ENCODE measurements at regions not wholly inside any gene's neighbourhood (a gene's known extent, or its start where the extent isn't known, plus 50 kb on each side); places are given as distances from the start of the nearest gene placed in this dataset.

DNA sequence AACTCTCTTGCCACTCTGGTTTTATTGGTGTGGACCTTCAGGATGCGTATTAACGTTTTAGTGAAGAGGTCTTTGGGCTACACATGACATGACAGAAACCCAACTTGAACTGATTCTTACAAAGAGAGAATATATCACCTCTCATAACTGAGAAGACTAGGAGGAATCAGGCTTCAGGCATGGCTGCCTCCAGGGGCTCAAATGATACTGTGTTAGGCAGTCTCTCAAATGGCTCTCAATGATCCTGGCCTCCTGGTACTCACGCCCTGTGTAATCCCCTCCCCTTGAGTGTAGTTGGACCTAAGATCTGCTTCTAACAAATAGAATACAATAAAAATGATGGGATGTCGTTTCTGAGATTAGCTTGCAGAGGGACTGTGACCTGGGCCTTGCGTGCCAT, 58.5 kb upstream of the SYPL1 start:
- no peaks in the 10 kb centered on the region for H3K36me3 Mint-ChIP-seq
- TF ChIP-seq, protein P1, sequence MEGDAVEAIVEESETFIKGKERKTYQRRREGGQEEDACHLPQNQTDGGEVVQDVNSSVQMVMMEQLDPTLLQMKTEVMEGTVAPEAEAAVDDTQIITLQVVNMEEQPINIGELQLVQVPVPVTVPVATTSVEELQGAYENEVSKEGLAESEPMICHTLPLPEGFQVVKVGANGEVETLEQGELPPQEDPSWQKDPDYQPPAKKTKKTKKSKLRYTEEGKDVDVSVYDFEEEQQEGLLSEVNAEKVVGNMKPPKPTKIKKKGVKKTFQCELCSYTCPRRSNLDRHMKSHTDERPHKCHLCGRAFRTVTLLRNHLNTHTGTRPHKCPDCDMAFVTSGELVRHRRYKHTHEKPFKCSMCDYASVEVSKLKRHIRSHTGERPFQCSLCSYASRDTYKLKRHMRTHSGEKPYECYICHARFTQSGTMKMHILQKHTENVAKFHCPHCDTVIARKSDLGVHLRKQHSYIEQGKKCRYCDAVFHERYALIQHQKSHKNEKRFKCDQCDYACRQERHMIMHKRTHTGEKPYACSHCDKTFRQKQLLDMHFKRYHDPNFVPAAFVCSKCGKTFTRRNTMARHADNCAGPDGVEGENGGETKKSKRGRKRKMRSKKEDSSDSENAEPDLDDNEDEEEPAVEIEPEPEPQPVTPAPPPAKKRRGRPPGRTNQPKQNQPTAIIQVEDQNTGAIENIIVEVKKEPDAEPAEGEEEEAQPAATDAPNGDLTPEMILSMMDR (IDR thresholded peaks at IDR 0.05; ENCODE audit: unreplicated experiment): no peak
- no peaks in the 10 kb centered on the region for H3K4me1 Mint-ChIP-seq
- H3K4me3 Mint-ChIP-seq: no peak overlapping the region
- no peak overlapping the region for H3K27ac Mint-ChIP-seq
- no peak for DNase-seq (ENCODE audit: low spot score in 2 of 2, unreplicated experiment in 2 of 2)
- no peaks in the 10 kb centered on the region for H3K9me3 Mint-ChIP-seq
- peaks cover 4% of the 10 kb centered on the region for H3K27me3 Mint-ChIP-seq (ENCODE audit: low read depth)

GRCh38 chr7:106169821-106170610, 57.9 kb upstream of the SYPL1 start:
- TF ChIP-seq, protein P1 (IDR thresholded peaks at IDR 0.05; ENCODE audit: unreplicated experiment): no peak
- Mint-ChIP-seq H3K36me3 (no peaks in the 10 kb centered on the region), H3K4me1 (no peaks in the 10 kb centered on the region), H3K27ac (no peak overlapping the region), H3K27me3 (ENCODE audit: low read depth) (peaks cover 1% of the 10 kb centered on the region), H3K4me3 (no peak overlapping the region), H3K9me3 (no peaks in the 10 kb centered on the region)
- DNase-seq (ENCODE audit: low spot score in 2 of 2, unreplicated experiment in 2 of 2): no peak

DNA sequence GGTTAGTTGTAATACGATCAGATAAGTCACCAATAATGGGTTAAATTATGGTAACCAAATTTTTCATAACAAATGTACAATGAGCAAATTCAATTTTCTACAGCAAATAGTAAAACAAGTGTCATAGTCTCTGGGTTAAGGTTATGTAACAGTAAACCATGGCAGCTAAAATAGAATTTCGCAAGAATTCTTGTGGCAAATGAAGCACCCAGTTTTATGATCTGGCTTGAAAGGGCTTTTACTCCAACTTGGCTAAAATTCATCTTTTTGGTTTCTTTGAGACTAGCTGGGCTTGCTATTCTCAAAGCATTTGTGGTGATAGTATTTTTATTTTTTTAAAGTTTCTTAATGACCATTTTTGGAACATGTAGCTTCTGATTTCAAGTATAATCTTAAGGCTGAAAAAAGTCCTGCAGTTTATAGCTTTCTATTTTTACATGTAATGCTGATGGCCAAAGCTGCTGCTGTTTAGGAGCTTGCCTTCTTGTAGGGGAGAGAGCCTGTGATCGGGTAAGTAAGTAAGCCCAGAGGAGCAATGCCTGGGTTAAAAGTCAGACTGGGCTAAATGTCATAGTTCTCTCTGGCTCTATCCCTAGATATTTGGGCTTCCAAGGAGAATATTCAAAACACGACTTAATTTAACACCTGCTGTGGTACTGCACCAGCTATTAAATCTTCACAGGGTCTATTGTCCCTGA, 55.5 kb upstream of the SYPL1 start:
- no peak for DNase-seq (ENCODE audit: low spot score in 2 of 2, unreplicated experiment in 2 of 2)
- Mint-ChIP-seq H3K27ac (no peak overlapping the region), H3K9me3 (peaks cover 16% of the 10 kb centered on the region), H3K27me3 (ENCODE audit: low read depth) (no peaks in the 10 kb centered on the region), H3K36me3 (peaks cover 2% of the 10 kb centered on the region), H3K4me1 (no peaks in the 10 kb centered on the region), H3K4me3 (no peak overlapping the region)
- TF ChIP-seq, protein P1 (IDR thresholded peaks at IDR 0.05; ENCODE audit: unreplicated experiment): no peak

GRCh38 chr7:106166651-106167342, 54.7 kb upstream of the SYPL1 start:
- DNase-seq (ENCODE audit: low spot score in 2 of 2, unreplicated experiment in 2 of 2): no peak
- TF ChIP-seq, protein P1 (IDR thresholded peaks at IDR 0.05; ENCODE audit: unreplicated experiment): peak; percentile 83
- Mint-ChIP-seq H3K36me3 (peaks cover 2% of the 10 kb centered on the region), H3K9me3 (peaks cover 18% of the 10 kb centered on the region), H3K27me3 (ENCODE audit: low read depth) (no peaks in the 10 kb centered on the region), H3K27ac (no peak overlapping the region), H3K4me3 (no peak overlapping the region), H3K4me1 (no peaks in the 10 kb centered on the region)

DNA sequence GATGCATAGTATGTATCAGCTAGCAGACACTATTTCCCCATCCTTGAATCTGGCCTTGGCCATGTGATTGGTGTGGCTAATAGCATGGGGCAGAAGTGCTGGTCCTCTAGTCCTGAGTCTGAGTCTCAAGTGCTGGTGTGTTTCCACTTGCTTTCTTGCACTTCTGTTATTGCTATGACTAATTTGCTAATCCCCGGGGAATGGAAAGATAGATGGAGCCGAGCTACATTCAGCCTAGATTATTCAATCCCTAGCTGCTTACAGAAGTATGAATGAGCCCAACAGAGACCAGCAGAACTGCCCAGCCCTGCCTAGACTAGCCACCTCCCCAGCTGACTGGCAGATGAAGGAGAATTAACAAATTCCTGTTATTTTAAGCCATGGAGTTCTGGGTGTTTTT, 53.2 kb upstream of the SYPL1 start:
- DNase-seq (ENCODE audit: low spot score in 2 of 2, unreplicated experiment in 2 of 2): no peak
- H3K27me3 Mint-ChIP-seq (ENCODE audit: low read depth): peaks cover 1% of the 10 kb centered on the region
- no peak overlapping the region for H3K27ac Mint-ChIP-seq
- no peak overlapping the region for H3K4me3 Mint-ChIP-seq
- peaks cover 2% of the 10 kb centered on the region for H3K36me3 Mint-ChIP-seq
- TF ChIP-seq, protein P1 (IDR thresholded peaks at IDR 0.05; ENCODE audit: unreplicated experiment): no peak
- peaks cover 30% of the 10 kb centered on the region for H3K9me3 Mint-ChIP-seq
- H3K4me1 Mint-ChIP-seq: no peaks in the 10 kb centered on the region
